ENCODE measurements at regions not wholly inside any gene's neighbourhood (a gene's known extent, or its start where the extent isn't known, plus 50 kb on each side); places are given as distances from the start of the nearest gene placed in this dataset.

DNA sequence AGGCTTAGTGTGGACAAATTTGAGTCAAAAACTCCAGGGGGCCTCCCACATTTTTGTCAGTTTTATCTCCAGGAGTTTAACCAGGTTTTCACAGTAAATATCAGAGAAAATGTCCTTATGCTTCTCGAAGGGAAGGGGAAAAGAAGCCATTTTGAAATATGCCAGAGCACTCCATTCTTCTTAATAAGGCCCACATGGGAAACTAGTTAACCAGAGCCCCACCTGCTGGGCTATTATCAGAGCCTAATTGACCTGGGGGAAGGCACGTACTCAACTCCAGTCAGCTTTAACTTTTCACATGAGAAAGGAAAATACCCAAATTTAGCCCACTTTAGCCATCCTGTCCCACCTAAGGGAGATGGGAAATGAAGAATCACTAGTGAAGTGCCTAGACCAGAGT, 296.3 kb downstream of the PTBP2 start:
- no peak overlapping the region for H3K27ac ChIP-seq
- DNase-seq (ENCODE audit: low spot score in 2 of 2) = no peak
- H3K36me3 ChIP-seq = no peaks in the 10 kb centered on the region
- H3K27me3 ChIP-seq = no peaks in the 10 kb centered on the region
- intact Hi-C loops (cut with DNase I; ENCODE audit: low total_unique reads) = no loop called here
- TF ChIP-seq POLR2A (IDR thresholded peaks at IDR 0.05) = no peak
- TF ChIP-seq CTCF (IDR thresholded peaks at IDR 0.05) = no peak
- TF ChIP-seq POLR2AphosphoS5 (IDR thresholded peaks at IDR 0.05) = no peak
- no peak overlapping the region for H3K4me3 ChIP-seq
- no peaks in the 10 kb centered on the region for H3K9me3 ChIP-seq
- no peaks in the 10 kb centered on the region for H3K4me1 ChIP-seq

Data from breast epithelium (tissue), 4 donors.